CD4-positive, alpha-beta T cell treated with Interleukin-21 for 1 hour (primary cell): ENCODE measurements at regions not wholly inside any gene's neighbourhood (a gene's known extent, or its start where the extent isn't known, plus 50 kb on each side); places are given as distances from the start of the nearest gene placed in this dataset.
"Not testable (repeated sequence)": the region's sequence is repeated elsewhere in the genome, so short reads cannot be mapped to it uniquely, and the experiment has no call there.

ENCODE experiments used
- DNase-seq: peaks from one replicate; pipeline ENCODE4 v3.0.0-alpha.2; 2020

DNA sequence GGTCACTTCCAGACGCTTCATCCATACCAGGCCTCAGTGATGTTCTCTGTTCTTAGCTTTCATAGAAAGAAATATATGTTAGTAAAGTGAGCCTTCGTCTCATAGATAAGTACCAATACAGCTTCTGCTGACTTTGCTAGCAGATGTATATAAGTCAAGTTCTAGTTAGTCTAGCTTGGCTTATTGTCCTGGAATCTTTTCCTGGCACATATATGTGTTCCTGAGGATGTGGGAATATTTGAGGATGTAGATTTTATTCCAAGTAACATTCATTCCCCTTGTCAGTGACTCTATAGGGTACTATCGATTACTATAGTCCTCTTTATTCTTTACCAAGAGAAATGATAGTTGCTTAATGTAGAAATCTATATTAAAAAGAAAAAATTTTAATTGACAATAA, 135.2 kb upstream of the FAM9C start:
- no peak for DNase-seq

DNA sequence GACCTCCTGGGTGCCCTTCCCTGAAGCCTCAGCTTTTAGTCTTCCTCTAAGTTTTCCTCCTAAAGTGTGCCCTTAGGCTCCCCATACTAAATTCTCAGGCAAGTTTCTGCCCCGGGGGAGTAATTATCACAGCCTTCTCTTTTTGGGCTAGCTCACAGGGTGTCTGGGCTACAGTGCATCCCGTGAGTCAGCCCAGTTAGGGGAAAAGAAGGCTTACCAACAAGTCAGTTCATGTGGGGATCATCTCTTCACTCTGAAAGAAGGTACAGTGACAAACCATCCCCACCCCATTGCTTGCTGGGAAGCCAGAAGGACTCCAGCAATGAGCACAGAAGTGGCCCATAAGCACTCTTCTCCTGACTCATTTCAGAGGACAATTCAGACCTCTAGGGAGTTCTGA, 134.7 kb upstream of the FAM9C start:
- no peak for DNase-seq

DNA sequence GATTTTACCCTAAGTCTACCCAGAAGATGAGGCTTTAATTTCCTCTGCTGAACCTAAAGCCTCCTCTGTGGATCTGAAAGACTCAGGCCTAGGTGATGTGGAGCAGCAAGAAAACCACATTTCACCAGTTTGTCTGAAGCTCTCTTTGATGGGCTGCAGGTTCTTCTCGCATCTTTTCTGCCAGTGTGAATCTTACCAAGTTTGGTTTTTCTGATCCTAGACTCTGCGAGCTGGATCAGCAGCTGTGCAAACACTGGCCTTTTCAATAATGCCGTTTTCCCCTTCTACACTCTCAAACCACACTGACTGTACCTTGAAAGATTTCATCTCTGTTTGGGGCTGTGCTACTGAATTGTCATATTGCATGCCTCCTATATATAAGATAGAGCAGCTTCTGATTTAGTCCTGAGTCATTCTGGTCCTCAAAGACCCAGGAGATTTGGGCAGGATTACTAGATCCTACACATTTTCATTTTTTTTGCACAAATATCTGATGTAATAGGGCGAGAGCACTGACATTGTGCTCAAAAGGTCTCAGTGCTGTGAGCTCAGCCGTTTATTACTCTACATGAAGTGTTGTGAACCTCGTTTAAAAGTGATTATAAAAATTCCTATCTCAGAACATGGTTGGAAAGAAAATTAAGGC, 133.6 kb upstream of the FAM9C start:
- DNase-seq = no peak

DNA sequence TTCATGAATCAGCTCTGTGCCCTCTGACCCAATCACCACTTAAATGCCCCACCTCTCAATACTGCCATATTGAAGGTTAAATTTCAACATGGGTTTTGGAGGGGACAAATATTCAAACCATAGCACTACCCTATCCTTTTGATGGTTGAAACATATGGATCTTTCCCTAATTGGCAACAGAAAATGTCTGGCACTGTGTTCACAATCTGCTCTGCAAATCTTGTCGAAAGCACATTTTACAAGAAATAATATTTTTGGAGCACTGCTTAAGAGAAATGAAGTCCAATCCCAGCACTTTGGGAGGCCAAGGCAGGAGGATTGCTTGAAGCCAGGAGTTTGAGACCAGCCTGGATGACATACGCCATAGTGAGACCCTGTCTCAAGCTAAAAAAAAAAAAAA, 130.6 kb upstream of the FAM9C start:
- no peak for DNase-seq

DNA sequence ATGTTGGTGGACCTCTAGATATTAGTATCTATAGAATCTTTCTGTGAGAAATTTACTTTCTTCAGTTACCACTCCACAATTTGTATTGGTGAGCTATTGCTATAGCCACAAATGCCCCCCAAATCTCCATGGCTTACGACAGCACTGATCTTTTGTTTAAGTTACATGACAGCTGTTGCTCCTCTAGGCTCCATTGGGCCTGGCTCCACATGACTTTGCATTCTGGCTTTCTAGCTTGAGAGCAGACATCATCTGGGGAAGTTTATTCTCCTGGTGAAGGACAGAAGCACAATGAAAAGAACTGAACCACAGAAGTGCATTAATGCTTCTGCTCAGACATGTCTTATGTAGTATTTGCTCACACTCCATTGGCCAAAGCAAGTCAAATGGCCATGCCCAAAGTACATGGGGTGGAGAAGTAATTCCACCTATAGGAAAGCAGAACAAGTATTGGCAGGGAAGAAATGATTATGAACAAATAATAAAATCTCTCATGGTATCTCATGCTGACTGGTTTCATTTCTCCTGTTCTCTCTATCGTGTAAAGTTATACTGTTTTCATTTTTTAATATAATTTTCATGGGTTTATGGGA, 126.6 kb upstream of the FAM9C start:
- DNase-seq = no peak

DNA sequence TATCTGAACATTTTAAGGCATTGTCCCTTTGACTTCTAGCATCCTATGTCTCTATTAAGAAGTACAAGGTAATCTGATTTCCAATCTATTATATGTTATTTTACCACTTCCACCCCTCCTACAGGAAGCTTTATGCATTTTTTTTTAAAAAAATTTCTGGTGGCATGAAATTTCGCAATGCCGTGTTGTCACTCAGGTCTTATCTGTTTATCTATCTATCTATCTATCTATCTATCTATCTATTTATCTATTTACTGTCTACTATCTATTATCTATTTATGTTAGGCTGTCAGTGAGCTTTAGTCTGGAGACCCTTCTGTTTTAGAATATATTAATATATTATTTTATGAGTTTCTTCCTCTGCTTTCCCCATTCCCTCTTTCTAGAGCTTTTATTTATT, 125.3 kb upstream of the FAM9C start:
- no peak for DNase-seq

DNA sequence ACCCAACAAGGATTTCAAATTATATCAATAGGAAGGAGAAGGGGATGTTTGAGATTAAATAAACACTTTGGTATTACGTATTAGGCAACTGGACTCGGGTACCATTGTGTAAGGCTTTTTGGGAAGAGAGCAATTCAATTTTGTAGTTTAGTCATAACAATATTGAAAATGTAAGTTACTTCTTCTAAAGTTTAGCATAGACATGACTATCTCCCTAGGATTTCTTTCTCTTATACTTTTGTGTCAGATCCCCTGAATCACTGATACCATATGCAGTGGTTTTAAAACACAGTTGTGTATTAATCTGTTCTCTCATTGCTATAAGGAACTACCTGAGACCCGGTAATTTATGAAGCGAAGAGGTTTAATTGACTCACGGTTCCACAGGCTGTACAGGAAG, 123.8 kb upstream of the FAM9C start:
- no peak for DNase-seq

DNA sequence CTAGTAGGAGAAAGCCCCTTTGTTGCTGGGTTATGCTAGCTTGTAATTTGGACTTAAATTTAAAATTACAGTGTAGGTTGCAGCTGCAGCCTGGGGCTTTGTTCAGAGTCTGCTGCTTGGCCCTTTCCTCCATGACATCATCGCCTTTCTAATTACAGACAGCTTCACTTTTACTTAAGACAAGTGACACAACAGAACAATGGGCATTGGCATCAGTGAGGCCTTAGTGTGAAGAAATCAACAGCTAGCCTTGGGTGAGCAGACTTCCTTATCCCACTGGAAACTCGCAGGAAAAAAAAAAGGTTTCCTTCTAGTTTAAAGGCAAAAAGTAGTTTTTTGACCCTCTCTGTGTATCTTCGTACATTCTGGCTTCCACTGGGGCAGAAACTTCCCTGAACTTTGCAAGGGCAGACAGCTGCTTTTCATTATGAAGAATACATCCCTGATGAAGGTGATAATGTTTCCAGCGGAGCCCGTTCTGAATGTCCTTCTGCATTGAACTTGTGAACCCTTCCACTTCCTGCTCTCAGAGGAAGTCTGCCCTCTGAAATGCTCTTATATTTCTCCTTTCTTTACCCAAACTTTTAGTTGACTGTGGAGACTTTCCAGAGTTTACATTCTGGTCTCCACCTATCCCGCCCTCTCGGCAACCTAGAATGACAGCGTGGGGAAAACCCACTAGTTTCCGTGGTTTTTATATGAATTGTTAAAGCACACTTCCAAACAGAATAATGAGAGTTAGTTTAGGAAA, 123.2 kb upstream of the FAM9C start:
- DNase-seq = peak; percentile 13

DNA sequence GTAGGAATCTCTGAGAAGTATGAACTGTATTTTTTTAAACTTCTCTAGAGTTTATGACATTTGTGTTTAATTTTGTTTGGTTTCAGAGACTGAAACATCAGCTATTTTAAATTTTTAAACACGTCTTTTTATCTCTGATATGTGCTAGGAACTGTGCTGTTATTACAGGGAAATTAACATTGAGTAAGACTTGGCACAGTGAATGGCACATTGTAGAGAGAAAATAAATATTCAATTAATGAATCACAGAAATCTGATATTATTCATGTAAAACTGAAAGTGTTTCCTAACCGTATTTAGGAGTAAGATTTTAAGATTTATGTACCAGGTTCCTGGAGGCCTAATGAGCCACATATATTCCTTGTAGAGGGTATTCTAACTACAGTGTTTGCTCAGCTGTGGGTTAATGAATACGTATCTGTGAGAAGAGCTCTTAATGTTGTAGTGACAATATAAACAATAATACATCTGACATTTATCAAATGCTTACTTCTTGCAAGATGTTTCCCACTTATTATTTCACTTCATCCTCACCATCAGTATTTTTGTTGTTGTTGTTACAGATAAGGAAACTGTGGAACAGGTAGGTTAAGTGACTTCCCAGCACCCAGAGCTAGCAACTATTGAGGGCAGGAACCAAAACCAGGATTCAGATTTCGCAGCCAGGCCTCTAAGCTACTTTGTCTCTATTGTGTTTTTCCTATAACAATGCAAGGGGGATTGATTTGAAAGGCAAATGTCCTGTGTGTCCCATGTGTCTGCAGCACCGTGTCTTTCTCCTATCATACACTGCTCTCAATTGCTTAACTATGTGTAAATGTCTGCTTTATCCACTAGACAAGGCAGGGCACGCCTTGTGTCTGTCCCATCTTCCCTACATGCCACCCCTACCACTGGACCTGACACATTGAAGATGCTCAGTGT, 121.1 kb upstream of the FAM9C start:
- no peak for DNase-seq

DNA sequence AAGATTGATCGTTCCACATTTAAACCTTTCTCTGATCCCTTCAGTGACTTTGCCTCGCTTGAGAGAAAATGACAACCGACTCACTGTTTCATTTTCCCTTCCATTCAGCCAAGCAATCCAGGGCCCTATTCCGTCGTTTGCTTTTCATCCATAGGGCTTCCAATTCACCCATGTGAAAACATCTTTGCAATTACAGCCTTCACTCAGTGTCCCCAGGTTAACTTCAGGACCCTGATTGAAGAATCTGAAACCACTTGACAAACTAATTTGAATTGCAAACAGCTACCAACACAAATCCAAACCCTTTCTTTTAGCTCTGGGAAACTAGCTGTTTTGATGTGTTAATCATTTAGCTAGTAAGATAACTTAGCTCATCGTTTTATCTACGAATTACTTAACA, 120.2 kb upstream of the FAM9C start:
- DNase-seq = no peak

DNA sequence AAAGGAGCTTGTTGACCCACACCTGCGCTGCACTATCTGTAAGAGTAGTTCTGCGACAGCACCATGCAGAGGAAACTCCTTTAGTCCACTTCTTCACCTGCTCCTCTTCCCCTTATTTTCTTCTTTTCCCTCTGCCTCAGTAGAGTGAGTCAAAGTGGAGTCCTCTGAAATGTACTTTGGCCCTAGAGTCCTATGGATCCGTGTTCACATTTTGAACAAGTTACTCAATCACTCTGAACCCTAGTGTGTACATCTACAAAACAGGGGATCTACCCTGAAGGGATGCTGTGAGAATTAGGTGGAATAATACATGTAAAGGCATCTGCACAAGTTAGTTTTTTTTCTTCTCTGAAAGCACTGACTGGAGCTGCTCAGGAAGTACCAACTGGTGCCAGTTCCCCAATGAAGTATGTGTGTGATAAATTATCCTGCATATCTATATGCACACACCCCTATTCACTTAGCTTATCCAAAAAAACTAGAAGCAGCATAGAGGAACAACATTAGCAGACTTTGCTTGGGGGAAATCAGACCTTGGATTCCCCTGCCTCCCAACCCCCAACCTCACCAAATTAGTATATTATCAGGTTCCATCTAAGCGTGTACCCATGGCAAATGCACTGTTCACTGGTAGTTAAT, 118.5 kb upstream of the FAM9C start:
- DNase-seq = no peak

DNA sequence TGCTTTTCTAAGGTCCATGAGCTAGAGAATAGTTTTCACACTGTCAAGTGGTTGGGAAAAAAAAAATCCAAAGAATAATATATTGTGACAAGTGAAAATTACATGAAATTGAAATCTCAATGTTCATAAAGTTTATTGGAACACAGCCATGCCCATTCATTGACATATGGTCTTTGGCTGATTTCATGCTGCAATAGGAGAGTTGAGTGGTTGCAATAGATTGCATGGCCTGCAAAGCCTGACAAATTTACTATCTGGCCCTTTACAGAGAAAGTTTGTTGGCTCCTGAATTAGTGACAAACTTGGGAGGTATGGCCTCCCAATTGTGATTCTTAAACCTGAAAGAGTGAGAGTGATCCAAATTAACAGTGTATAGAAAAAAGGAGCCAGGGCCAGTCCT, 115.5 kb upstream of the FAM9C start:
- no peak for DNase-seq

DNA sequence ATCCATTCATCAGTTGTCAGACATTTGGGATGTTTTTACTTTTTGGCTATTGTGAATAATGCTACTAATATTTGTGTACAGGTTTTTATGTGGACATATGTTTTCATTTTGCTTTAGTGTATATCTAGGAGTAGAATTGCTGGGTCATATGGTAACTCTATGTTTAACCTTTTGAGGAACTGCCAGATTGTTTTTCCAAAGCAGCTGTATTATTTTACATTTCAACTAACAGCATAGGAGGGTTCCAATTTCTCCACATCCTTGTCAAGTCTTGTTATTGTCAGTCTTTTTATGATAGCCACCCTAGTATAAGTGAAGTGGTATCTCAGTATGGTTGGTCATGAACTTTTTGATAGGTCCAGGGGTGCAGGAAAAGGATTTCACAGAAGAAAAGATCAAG, 114.5 kb upstream of the FAM9C start:
- DNase-seq = no peak

DNA sequence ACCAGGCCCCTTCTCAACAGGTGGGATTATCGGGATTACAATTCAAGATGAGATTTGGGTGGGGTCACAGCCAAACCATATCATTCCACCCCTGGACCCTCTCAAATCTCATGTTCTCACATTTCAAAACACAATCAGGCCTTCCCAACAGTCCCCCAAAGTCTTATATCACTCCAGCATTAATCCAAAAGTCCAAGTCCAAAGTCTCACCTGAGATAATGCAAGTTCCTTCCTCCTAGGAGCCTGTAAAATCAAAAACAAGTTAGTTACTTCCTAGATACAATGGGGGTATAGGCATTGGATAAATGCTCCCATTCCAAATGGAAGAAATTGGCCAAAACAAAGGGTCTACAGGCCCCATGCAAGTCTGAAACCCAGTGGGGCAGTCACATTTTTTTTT, 111.1 kb upstream of the FAM9C start:
- DNase-seq = not testable (repeated sequence)

DNA sequence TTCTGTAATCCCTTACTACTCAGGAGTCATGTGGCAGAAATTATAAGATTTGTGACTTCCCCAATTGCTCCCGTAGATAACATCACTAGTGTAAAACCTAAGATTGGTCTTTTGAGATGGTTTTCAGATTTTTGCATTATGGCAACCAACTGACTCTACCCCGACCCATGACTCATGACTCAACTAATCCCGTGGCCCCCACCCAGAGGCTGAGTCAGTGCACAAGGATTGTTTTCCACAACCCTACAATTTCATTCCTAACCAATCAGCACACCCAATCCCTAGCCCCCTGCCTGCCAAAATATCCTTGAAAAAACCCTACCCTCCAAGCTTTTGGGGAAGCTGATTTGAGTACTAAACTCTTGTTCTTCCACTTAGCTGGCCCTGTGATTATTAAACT, 109.4 kb upstream of the FAM9C start:
- no peak for DNase-seq

DNA sequence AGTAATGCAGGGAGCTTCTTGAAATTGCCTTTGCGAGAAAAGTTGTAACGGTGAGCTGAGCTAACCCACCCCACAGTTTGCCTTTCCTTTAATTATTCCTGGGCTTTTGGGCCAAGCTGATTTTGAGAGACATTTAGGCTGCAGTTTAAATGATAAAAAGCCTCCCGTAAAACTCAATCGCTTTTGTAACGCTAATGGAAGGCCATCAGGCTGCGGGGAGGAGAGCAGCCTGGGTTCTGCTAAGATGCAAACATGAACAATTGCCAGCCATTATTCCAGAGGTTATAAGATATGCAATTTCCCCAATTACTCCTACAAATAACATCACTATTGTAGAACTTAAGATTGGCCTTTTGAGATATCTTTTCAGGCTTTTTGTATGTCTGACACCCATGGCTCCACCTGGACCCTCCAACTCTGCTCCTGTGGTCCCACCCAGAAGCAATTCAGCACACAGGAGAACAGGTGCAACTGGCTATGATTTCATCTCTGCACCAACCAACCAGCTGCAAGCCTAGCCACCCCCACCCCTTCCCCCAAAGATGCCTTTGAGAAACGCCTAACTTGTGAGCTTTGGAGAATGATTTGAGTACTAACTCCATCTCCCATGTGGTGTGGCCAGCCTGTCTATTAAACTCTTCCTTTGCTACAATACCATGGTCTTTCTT, 108.2 kb upstream of the FAM9C start:
- DNase-seq = no peak

DNA sequence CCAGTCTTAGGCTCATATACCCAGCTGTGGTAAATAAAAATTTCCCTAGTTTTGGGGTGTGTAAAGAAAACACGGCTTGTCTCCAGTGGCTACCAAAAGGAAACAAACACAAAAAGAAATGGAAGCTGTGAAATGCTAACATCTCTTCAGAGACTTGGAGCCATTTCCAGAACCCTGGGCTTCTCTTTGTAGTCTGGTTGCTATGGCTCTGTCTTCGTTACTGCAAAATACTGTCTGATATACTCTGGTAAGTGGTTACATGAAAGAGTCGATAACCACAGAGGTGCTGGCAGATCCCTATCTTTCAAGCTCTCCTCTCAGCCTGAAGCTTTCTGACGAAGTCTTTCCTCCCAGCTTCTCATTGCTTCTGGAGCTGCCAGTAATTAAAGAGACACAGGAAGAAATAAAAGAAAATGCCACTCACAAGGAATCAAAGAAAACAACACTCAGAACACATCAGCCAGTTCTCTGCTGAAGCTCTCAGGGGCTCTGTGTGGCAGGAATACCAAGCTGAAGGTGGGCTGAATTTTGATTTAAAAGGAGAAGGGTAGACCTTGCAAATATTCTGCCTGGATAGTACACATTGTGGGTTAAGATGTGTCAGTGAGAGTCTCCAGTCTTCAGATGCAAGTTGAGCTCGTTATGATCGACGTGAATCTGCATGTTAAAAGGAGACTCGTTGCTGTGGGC, 107.6 kb upstream of the FAM9C start:
- DNase-seq = peak; percentile 82

DNA sequence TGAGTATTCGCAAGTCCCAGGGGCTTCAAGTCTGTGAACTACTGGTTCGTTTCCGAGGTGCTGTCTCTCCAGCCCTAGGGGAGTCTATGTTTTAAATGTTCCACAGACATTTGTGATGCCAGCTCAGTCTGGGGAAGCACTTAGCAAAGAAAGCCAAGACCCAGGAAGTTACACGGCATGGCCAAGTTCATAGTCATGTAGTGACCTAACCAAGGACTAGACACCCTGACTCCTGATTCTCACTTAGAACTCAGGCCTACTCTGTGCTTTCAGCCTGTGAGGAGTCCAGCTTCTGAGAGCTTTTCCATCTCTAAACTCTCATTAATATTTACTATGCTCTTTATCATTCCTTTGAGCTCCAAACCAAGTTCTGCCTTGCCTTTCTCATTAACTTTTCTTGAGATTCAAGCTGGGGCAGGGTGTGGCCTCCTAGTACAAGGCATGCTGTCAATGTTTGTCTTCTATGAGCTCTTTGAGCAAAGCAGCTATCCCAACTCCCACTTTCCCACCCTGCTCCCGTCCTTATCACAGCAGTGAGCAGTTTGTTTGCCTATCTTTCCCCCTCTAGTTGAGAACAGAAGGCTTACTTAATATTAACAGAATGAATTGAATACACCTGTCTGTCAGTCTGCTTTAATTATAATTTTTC, 105.4 kb upstream of the FAM9C start:
- DNase-seq = no peak

DNA sequence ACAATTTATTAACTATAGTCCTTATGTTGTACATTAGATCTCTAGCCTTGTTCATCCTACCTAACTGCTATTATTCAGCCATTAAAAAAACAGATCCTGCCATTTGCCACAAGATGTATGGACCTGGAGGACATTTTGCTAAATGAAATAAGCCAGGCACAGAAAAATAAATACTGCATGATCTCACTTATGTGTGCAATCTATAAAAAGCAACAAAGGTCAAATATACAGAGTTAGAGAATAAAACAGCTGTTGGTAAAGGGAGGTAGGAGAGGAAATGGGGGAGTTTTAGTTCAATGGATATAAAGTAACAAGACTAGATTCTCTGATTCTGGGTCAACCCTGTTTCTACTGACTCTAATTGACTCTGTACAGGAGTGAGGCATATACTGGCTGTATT, 103.3 kb upstream of the FAM9C start:
- no peak for DNase-seq

DNA sequence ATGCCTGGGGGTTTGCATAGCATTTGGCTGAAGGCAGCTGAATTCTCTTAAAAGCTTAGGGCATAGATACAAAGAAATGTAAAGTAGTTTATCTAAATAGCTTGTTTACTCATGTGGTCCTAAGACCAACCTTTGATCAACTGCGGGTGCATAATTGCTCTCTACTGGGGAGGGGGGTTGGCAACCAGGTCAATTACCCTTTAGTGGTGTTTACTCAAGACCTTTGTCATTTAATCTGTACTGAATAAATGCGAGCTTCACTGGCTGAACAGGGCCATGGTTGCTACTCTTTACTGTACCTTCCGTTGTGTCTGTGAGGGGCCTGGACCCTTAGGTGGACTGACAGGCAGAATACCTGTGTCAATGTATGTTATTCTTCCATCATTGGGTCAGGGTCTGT, 102.7 kb upstream of the FAM9C start:
- no peak for DNase-seq
